A673 (cell line): ENCODE measurements at regions not wholly inside any gene's neighbourhood (a gene's known extent, or its start where the extent isn't known, plus 50 kb on each side); places are given as distances from the start of the nearest gene placed in this dataset.

ENCODE experiments used
- CTCF ChIP-seq: fragments of 300-800, 200-600 bp; sonication (generic); conservative IDR thresholded peaks from 2 replicates; pipeline ENCODE4 v1.5.1; 2017; ENCODE audit warnings: low read depth, mild to moderate bottlenecking, antibody characterized with exemption, low read length, moderate library complexity, mixed read lengths
- EZH2 ChIP-seq: fragments of 200-600 bp; sonication (generic); IDR thresholded peaks from 2 replicates; pipeline ENCODE4 v1.6.1; 2017; ENCODE audit warnings: borderline replicate concordance, low read depth, mild to moderate bottlenecking, mixed read lengths, antibody characterized with exemption, low read length; ENCODE audit not compliant: poor library complexity, severe bottlenecking

- no peak for TF ChIP-seq CTCF
- no peak for TF ChIP-seq EZH2
These were observed 673.2 kb upstream of the PCDH15 start for GRCh38 chr10:55474258-55474657.
